Smooth muscle cell (in vitro differentiated cells): ENCODE measurements at regions not wholly inside any gene's neighbourhood (a gene's known extent, or its start where the extent isn't known, plus 50 kb on each side); places are given as distances from the start of the nearest gene placed in this dataset.

Experiments used
- DNase-seq: peaks from one replicate; lab custom pipeline; 2025; ENCODE audit not compliant: unreplicated experiment; lab: John Stamatoyannopoulos, UW
- H2AFZ ChIP-seq: fragments of 200-600 bp; sonication (generic); 2 replicates; pipeline ENCODE4 v1.6.0; 2016; ENCODE audit warnings: antibody characterized with exemption, low read depth, mild to moderate bottlenecking
- H3F3A ChIP-seq: fragments of 200-600 bp; sonication (generic); 2 replicates; pipeline ENCODE4 v1.6.0; 2017; ENCODE audit warnings: antibody characterized with exemption, low read depth
- H3K27ac ChIP-seq: fragments of 200-600 bp; sonication (generic); 2 replicates; pipeline ENCODE4 v1.5.1; 2016; ENCODE audit warnings: low read depth, mild to moderate bottlenecking
- H3K27me3 ChIP-seq: fragments of 200-600 bp; sonication (generic); 2 replicates; pipeline ENCODE4 v1.6.1; 2016; ENCODE audit warnings: low read depth, mild to moderate bottlenecking
- H3K36me3 ChIP-seq: fragments of 200-600 bp; sonication (generic); 2 replicates; pipeline ENCODE4 v1.5.1; 2016; ENCODE audit warnings: low read depth
- H3K4me1 ChIP-seq: fragments of 200-600 bp; sonication (generic); 2 replicates; pipeline ENCODE4 v1.5.1; 2016; ENCODE audit warnings: low read depth
- H3K4me2 ChIP-seq: fragments of 200-600 bp; sonication (generic); 2 replicates; pipeline ENCODE4 v1.6.0; 2016; ENCODE audit warnings: mild to moderate bottlenecking
- H3K4me3 ChIP-seq: fragments of 200-600 bp; sonication (generic); 2 replicates; pipeline ENCODE4 v1.5.1; 2016; ENCODE audit warnings: mild to moderate bottlenecking
- H3K79me2 ChIP-seq: fragments of 200-600 bp; sonication (generic); 2 replicates; pipeline ENCODE4 v1.6.0; 2016; ENCODE audit warnings: low read depth, mild to moderate bottlenecking
- H3K9ac ChIP-seq: fragments of 200-600 bp; sonication (generic); 2 replicates; pipeline ENCODE4 v1.6.0; 2016; ENCODE audit warnings: low read depth
- H3K9me3 ChIP-seq: fragments of 200-600 bp; sonication (generic); replicated peaks from 2 replicates; pipeline ENCODE4 v1.5.1; 2016; ENCODE audit warnings: low read depth
- H4K20me1 ChIP-seq: fragments of 200-600 bp; sonication (generic); 2 replicates; pipeline ENCODE4 v1.6.0; 2016; ENCODE audit warnings: low read depth
- WGBS: methylation state at CpG from one replicate; pipeline ENCODE4 v1.1.7; 2016; ENCODE audit warnings: low lambda C conversion rate; 5-methylcytosine and 5-hydroxymethylcytosine counted together
- TF ChIP-seq, protein P1 (sequence below): fragments of 200-600 bp; sonication (generic); IDR thresholded peaks from 2 replicates; pipeline ENCODE4 v1.5.1; 2017; ENCODE audit warnings: borderline replicate concordance, mild to moderate bottlenecking, antibody characterized with exemption; ENCODE audit not compliant: insufficient read depth, poor library complexity, severe bottlenecking

DNA sequence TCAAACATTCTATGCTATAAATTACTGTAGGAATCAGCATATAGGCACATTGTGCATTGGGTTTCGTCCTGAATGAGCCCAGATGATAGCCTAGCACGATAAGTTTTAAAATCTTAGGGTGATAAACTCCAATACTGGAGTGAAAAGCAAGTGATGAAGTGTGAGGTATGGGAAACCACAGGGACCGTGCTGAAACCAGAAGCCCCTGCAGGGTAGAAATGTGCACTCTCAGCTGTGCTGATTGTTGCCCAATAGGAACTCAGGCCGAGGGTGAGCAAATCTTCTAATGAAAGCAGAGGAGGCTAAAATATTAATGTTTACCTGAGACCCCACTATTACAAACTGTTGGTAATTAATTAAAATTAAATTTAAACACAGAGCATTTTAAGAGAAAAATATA is 1486.6 kb downstream of the AACS start:
- H3K9me3 ChIP-seq = no peaks in the 10 kb centered on the region
- no peak for DNase-seq
- no peaks in the 10 kb centered on the region for H3F3A ChIP-seq
- no peaks in the 10 kb centered on the region for H3K27me3 ChIP-seq
- H3K36me3 ChIP-seq = no peaks in the 10 kb centered on the region
- whole genome bisulfite sequencing = 49% methylated on average over 4 of the region's 4 CpGs
- H3K4me2 ChIP-seq = no peak overlapping the region
- H3K27ac ChIP-seq = no peak overlapping the region
- H3K9ac ChIP-seq = no peak overlapping the region
- no peaks in the 10 kb centered on the region for H4K20me1 ChIP-seq
- TF ChIP-seq, protein P1, sequence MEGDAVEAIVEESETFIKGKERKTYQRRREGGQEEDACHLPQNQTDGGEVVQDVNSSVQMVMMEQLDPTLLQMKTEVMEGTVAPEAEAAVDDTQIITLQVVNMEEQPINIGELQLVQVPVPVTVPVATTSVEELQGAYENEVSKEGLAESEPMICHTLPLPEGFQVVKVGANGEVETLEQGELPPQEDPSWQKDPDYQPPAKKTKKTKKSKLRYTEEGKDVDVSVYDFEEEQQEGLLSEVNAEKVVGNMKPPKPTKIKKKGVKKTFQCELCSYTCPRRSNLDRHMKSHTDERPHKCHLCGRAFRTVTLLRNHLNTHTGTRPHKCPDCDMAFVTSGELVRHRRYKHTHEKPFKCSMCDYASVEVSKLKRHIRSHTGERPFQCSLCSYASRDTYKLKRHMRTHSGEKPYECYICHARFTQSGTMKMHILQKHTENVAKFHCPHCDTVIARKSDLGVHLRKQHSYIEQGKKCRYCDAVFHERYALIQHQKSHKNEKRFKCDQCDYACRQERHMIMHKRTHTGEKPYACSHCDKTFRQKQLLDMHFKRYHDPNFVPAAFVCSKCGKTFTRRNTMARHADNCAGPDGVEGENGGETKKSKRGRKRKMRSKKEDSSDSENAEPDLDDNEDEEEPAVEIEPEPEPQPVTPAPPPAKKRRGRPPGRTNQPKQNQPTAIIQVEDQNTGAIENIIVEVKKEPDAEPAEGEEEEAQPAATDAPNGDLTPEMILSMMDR = no peak
- H3K4me3 ChIP-seq = no peak overlapping the region
- H3K4me1 ChIP-seq = no peaks in the 10 kb centered on the region
- H3K79me2 ChIP-seq = no peaks in the 10 kb centered on the region
- no peak overlapping the region for H2AFZ ChIP-seq

DNA sequence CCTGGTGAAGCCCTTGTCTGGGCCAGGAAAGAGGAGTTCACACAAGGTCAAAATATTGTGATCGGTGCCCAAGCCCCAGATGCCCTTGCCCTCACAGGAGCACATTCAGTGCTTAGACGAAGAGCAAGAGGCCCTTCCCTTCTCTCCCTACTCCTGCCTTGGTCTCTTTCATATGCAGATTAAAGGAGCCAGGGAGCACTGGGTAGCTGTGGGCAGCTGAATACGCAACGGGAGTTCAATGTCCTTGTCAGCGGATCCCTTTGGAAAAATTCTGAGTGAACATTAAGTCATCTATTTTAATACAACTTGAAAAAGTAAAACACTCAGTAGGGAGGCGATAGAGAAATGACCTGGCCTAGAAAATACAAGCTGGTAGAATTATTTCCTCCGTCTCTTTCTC is 1489.4 kb downstream of the AACS start:
- Histone ChIP-seq H3K9me3 (no peaks in the 10 kb centered on the region), H3K27ac (no peak overlapping the region), H3K9ac (no peak overlapping the region), H3K27me3 (no peaks in the 10 kb centered on the region), H2AFZ (no peak overlapping the region), H3K4me2 (no peak overlapping the region), H3K79me2 (no peaks in the 10 kb centered on the region), H3K4me3 (no peak overlapping the region), H3K4me1 (no peaks in the 10 kb centered on the region), H3F3A (no peaks in the 10 kb centered on the region), H4K20me1 (no peaks in the 10 kb centered on the region), H3K36me3 (no peaks in the 10 kb centered on the region)
- DNase-seq = no peak
- TF ChIP-seq, protein P1 = no peak
- 58% methylated on average over 7 of the region's 7 CpGs for WGBS

DNA sequence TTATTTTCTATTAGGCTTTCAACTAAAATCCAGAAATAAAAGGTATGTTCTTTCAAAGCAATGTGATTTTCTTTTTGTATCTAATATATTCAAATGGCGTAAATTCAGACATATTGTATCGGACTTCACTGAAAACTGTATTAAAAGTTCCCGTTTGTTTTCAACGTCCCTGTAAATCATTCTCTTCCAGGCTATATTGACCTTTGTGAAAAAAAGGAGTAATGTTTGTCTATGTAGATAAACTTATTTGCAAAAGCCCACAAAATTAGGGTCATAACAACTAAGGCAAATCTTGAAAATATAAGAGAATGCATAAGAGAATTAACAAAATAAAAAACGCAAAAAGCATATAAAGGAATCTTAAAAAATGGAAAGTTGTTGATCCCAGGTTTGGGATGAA is 1492.4 kb downstream of the AACS start:
- Histone ChIP-seq H3K4me1 (no peaks in the 10 kb centered on the region), H3K79me2 (no peaks in the 10 kb centered on the region), H2AFZ (no peak overlapping the region), H3K27me3 (no peaks in the 10 kb centered on the region), H3K9ac (no peak overlapping the region), H3K4me2 (no peak overlapping the region), H3K9me3 (no peaks in the 10 kb centered on the region), H3K27ac (no peak overlapping the region), H4K20me1 (no peaks in the 10 kb centered on the region), H3F3A (no peaks in the 10 kb centered on the region), H3K36me3 (no peaks in the 10 kb centered on the region), H3K4me3 (no peak overlapping the region)
- WGBS = 94% methylated on average over 5 of the region's 5 CpGs
- no peak for DNase-seq
- TF ChIP-seq, protein P1 = no peak

DNA sequence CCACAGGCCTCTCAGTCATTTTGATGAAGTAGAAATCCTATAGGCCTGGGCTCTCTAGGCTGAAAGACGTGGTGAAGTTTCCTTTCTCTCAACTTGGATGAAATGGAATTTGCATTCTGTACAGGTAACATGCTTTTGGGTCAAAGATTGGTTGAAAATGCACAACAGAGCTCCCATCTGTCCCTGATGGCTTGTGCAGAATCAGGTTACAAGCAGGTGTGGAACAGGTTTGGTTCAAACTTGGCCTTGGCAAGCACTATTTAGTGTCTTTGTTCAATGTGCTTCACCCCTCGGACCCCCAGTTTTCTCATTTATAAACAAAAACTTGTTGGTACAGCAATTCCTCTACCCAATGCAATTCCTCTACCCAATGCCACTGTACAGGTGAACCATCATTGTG is 1493.0 kb downstream of the AACS start:
- no peak overlapping the region for H3K4me2 ChIP-seq
- H4K20me1 ChIP-seq = no peaks in the 10 kb centered on the region
- TF ChIP-seq, protein P1 = no peak
- H3K9me3 ChIP-seq = no peaks in the 10 kb centered on the region
- H3K27ac ChIP-seq = no peak overlapping the region
- no peaks in the 10 kb centered on the region for H3K27me3 ChIP-seq
- H2AFZ ChIP-seq = no peak overlapping the region
- no peak for DNase-seq
- no peaks in the 10 kb centered on the region for H3F3A ChIP-seq
- no peaks in the 10 kb centered on the region for H3K36me3 ChIP-seq
- 63% methylated on average over 2 of the region's 2 CpGs for WGBS
- no peak overlapping the region for H3K9ac ChIP-seq
- H3K4me1 ChIP-seq = no peaks in the 10 kb centered on the region
- no peaks in the 10 kb centered on the region for H3K79me2 ChIP-seq
- H3K4me3 ChIP-seq = no peak overlapping the region
